H4 (cell line): ENCODE measurements at regions not wholly inside any gene's neighbourhood (a gene's known extent, or its start where the extent isn't known, plus 50 kb on each side); places are given as distances from the start of the nearest gene placed in this dataset.

ENCODE experiments used
- DNase-seq: peaks from one replicate; pipeline ENCODE4 v3.0.0-alpha.2; 2015; ENCODE audit warnings: low spot score

- DNase-seq: no peak
These were observed 264.2 kb downstream of the NFKBIZ start for GRCh38 chr3:102113421-102114041.

GRCh38 chr3:102114264-102114979 is 265.1 kb downstream of the NFKBIZ start:
- DNase-seq: no peak

- no peak for DNase-seq
These were observed 273.2 kb downstream of the NFKBIZ start for GRCh38 chr3:102122527-102122926.

GRCh38 chr3:102123590-102124190 is 274.4 kb downstream of the NFKBIZ start:
- no peak for DNase-seq

GRCh38 chr3:102124282-102124681 is 275.0 kb downstream of the NFKBIZ start:
- no peak for DNase-seq

GRCh38 chr3:102124704-102125103 is 275.4 kb downstream of the NFKBIZ start:
- DNase-seq: no peak

- no peak for DNase-seq
These were observed 276.1 kb downstream of the NFKBIZ start for GRCh38 chr3:102125197-102125993.

- DNase-seq: no peak
These were observed 276.7 kb downstream of the NFKBIZ start for GRCh38 chr3:102125994-102126368.

GRCh38 chr3:102129760-102130608 is 280.7 kb downstream of the NFKBIZ start:
- DNase-seq: no peak

- DNase-seq: no peak
These were observed 283.1 kb downstream of the NFKBIZ start for GRCh38 chr3:102132370-102132769.

- DNase-seq: no peak
These were observed 284.1 kb downstream of the NFKBIZ start for GRCh38 chr3:102133376-102133775.

- no peak for DNase-seq
These were observed 286.0 kb downstream of the NFKBIZ start for GRCh38 chr3:102135316-102135715.

- no peak for DNase-seq
These were observed 286.9 kb downstream of the NFKBIZ start for GRCh38 chr3:102136183-102136582.

- no peak for DNase-seq
These were observed 290.8 kb downstream of the NFKBIZ start for GRCh38 chr3:102140116-102140515.

GRCh38 chr3:102141096-102141927 is 292.0 kb downstream of the NFKBIZ start:
- DNase-seq: no peak

GRCh38 chr3:102141928-102142239 is 292.6 kb downstream of the NFKBIZ start:
- DNase-seq: no peak

GRCh38 chr3:102142379-102143060 is 292.3 kb upstream of the ZPLD1 start:
- DNase-seq: no peak

- no peak for DNase-seq
These were observed 291.3 kb upstream of the ZPLD1 start for GRCh38 chr3:102143536-102143935.

- DNase-seq: no peak
These were observed 290.8 kb upstream of the ZPLD1 start for GRCh38 chr3:102144063-102144462.
